ENCODE measurements at regions not wholly inside any gene's neighbourhood (a gene's known extent, or its start where the extent isn't known, plus 50 kb on each side); places are given as distances from the start of the nearest gene placed in this dataset.
A peak's percentile ranks its signal among the peaks of the same experiment; 100 is the strongest.
"Not testable (repeated sequence)": the region's sequence is repeated elsewhere in the genome, so short reads cannot be mapped to it uniquely, and the experiment has no call there.

DNA sequence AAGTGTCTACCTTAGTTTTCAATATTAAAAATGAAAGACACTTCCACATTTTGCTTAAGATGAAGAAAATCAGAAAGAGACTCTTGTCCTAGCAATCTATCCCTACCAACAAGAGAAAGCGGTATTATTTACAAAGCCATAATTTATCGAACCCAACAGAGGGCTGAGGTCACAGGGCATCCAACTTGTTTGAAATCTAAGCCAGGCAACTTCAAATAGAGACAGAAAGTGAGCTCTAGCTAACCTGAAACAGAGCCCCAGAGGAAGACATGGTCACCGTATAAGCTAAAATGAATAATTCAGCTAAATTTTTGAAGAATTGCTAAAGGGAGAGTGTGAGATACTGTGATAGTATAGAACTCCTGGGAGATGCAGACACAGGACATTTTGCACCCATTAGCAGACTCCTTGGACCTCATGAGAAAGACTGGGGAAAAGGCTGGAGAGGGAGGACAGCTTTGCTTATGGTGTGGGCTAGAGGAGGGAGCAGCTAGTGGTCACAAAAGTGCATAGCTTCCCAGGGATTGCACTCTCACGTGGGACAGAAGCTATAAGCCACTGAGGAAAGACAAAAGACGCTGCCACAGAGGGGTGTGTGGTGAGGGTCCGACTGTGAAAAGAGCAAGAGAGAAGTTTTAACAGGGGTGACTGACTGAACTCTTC lies 624.2 kb upstream of the GRIN3A start:
- DNase-seq (ENCODE audit: low read depth): no peak

DNA sequence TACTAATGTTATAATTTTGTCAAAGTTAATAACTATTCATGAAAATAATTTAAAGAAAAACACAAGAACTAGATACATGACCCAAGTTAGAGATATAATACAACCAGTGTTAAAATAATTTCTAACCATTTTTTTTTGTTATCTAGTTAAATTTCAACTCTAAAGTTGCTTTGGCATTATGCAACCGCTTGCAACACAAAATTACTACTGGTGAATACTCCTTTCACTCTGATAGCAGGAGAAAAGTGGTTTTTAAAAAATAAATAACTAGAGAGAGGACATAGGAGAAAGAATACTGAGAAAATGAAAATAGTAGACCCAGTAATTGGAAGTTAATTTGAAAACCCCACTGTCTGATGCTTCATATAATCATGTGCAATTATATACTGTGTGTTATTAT lies 622.4 kb upstream of the GRIN3A start:
- DNase-seq (ENCODE audit: low read depth): no peak

DNA sequence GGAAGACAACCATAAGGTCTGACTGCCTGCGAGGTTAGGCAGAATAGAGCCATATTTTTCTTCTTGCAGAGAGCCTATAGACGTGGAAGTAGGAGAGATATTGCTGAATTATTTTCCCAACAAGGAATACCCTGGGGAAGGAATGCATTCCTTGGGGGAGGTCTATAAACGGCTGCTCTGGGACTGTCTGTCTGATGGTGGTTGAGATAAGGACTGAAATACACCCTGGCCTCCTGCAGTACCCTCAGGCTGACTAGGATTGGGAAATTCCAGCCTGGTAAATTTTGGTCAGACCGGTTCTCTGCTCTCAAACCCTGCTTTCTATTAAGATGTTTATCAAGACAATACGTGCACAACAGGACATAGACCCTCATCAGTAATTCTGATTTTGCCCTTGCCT lies 617.5 kb upstream of the GRIN3A start:
- DNase-seq (ENCODE audit: low read depth): no peak

DNA sequence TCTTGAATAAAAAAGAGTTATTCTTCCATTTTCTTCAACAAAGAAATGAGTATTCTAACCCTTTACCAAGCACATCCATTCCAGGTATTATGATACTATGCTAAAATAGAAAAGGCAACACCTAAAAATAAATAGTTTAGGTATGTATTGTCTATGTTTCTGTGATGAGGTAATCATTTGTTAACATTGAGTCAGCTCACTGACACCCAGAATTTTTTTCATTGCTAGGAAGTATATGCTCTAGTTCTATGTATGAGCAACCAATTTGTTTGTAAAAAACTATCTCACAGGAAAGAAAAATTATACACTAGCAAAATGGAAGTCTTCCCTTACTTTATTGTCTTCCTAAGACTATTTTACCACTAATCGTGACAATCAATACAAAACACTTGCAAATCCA lies 615.6 kb upstream of the GRIN3A start:
- no peak for DNase-seq (ENCODE audit: low read depth)

DNA sequence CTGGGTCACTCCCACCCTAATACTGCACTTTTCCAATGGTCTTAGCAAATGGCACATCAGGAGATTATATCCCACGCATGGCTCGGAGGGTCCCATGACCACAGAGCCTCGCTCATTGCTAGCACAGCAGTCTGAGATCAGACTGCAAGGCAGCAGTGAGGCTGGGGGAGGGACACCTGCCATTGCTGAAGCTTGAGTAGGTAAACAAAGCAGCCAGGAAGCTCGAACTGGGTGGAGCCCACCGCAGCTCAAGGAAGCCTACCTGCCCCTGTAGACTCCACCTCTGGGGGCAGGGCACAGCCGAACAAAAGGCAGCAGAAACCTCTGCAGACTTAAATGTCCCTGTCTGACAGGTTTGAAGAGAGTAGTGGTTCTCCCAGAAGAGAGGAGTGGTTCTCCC lies 599.0 kb upstream of the GRIN3A start:
- not testable (repeated sequence) for DNase-seq (ENCODE audit: low read depth)

DNA sequence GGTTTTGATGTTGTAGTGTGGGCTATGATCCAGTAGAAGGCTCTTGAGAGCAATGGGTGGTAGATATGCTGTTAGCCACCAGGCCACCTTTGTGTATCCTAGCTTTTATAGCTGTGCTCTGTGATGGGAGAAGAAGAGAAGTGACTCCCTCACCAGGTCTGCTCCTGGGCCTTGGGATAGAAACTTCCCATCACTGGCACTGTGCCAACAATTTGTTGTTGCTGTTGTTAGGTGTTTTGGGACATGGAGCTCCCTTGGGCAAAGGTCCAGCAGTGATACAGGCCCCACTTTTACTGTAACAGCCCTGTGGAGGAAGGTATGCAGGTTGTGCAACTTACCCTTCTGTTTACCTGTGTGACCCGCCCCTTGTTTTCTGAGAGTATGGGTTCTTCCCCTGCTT lies 570.9 kb upstream of the GRIN3A start:
- no peak for DNase-seq (ENCODE audit: low read depth)

DNA sequence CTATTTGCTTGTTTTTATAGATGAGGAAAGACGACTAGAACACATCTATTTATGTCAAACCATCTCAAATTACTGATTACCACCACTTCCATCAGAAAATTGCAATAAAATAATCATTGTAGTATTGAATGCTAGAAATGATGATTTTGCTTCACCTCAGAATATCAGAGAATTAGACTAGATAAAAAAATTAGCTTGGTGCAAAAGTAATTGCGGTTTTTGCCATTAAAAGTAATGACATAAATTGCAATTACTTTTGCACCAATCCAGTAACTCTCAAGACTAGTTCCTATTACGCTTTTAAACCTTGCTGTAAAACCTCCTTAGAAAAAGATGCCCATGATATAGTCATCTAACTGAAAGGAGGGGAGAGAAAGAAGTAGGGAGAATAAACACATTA lies 556.7 kb upstream of the GRIN3A start:
- no peak for DNase-seq (ENCODE audit: low read depth)

DNA sequence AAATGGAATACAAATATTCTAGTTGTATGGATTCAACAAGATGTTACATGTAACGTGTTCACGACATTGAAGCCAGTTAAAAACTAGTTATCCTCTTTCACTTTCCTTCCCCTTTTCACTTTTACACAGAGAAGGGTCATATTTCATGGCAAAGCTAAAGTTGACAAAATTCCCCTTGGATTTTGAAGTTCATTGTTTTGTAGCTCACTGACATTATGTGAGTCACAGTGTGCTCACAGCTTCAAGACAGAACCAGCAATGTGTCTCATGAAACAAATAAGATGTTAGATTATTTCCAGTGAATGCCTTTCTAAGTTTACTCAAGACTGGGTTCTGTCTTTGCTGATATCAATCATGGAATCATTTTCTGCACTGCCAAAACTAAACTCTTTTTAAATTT lies 535.5 kb upstream of the GRIN3A start:
- DNase-seq (ENCODE audit: low read depth): peak; percentile 40

DNA sequence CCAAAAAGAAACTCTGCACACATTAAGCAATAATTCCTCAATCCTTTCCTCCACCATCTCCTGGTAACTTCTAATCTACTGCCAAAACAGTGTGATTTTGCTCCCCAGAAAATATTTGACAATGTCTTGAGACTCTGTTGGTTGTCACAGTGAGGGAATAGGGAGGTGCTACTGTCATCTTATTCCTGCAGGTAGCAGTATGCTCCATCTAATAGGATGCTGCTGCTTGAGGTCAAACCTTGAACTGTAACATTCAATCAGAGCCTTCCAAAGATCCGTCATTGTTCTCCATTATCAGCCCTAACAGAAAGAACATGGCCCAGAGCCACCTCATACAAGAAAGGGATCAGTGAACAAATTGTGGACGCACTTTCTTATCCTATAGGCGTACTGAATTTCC lies 514.7 kb upstream of the GRIN3A start:
- DNase-seq (ENCODE audit: low read depth): no peak

DNA sequence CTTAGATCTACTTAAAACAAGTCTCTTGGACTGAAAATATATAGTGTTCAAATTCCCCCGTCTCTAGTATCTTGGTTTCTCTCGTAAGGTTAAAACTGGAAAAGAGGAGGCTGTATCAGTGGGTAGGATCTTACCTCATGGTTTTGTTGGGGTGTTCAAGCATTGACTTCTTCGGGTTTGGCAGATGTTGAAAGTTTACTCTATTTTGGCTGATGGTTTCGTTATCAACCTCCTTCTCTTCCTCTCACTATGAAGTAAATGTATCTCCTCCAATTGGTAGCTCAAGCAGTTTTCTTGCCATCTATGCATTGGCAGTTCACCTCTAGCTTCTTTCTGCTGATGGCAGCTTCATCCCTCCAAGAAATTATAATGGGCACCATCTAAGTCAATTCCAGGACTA lies 506.5 kb upstream of the GRIN3A start:
- no peak for DNase-seq (ENCODE audit: low read depth)

DNA sequence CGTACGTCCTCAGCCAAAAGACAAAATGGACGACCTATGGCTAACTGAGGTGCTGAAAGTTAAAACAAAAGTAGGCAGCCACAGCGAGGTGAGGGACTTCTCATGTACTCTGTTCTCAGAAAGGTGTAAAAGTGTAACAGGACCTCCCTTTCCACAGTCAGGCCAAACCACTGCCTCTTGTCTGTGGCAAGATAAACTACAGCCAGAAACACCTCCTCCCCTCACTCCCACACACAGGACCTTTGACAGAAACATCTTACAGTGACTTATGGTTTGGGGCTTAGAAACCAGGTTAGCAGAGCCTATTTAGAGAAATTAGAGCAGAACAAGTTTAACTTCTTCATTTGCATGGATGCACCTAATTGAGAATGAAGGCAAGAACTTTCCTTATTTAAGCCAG lies 499.1 kb upstream of the GRIN3A start:
- no peak for DNase-seq (ENCODE audit: low read depth)

DNA sequence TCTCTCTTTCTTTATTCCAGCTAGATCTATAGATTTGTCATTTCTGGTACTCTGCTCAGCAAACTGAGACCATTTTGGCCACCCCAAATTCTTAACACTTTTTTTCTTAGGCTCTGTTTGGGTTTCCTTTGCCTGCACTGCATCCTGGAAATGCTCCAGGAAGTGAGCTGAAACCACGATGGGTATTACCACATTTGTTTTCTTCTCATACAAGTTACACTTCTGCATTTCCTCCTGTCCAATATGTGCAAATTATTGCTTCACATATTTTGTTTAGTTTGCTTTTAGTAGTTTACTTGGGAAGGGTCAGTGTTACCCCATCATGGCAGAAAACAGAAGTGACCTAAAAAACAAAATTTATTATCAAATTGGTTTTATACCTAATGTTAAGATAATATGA lies 498.6 kb upstream of the GRIN3A start:
- DNase-seq (ENCODE audit: low read depth): no peak

DNA sequence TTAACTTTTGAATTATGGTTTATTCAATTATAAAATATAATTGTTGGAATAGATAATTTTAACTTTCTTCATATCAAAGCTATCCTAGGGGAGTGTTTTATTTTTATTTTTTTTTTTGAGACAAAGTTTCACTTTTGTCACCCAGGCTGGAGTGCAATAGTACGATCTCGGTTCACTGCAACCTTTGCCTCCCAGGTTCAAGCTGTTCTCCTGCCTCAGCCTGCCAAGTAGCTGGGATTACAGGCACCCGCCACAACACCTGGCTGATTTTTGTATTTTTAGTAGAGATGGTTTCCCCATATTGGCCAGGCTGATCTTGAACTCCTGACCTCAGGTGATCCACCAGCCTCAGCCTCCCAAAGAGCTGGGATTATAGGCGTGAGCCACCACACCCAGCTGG lies 489.0 kb upstream of the GRIN3A start:
- not testable (repeated sequence) for DNase-seq (ENCODE audit: low read depth)

DNA sequence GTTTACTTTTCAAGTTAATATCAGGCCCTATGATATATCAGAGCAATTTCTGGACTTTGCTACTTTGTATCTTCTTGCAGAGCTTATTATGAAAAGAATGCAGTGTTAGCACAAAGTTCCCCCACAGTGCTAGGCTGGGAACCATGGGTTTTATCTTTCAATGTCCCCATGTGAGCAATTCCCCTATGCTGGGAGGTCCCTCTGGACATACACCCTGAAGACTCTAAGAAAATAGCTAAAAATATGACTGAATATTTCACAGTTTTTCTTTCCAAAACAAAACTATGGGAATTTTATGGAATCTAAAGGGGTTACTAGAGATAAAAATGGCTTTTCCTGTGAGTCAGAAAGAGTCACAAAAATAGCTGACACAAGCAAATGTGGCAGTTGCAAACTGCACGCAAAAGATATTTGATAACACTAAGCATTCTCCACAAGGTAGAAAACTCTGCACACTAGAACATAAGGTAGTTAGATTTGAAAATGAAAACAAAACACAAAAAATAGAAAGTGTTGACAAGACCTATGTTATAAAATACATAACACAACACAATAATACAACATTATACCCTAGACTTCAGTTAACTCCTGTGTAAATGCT lies 487.5 kb upstream of the GRIN3A start:
- no peak for DNase-seq (ENCODE audit: low read depth)

DNA sequence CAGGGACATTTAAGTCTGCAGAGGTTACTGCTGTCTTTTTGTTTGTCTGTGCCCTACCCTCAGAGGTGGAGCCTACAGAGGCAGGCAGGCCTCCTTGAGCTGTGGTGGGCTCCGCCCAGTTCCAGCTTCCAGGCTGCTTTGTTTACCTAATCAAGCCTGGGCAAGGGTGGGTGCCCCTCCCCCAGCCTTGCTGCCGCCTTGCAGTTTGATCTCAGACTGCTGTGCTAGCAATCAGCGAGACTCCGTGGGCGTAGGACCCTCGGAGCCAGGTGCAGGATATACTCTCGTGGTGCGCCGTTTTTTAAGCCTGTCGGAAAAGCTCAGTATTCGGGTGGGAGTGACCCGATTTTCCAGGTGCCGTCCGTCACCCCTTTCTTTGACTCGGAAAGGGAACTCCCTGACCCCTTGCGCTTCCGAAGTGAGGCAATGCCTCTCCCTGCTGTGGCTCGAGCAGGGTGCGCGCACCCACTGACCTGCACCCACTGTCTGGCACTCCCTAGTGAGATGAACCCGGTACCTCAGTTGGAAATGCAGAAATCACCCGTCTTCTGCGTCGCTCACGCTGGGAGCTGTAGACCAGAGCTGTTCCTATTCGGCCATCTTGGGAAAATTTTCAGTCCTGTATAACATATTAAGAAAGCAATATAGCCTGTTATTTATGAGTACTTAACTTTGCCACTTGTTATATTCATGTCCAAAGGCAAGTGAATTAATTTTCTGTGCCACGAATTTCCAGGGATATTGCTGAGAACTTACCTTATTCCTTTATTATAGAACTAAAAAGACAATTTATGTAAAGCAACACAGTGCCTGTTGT lies 485.1 kb upstream of the GRIN3A start:
- DNase-seq (ENCODE audit: low read depth): not testable (repeated sequence)

DNA sequence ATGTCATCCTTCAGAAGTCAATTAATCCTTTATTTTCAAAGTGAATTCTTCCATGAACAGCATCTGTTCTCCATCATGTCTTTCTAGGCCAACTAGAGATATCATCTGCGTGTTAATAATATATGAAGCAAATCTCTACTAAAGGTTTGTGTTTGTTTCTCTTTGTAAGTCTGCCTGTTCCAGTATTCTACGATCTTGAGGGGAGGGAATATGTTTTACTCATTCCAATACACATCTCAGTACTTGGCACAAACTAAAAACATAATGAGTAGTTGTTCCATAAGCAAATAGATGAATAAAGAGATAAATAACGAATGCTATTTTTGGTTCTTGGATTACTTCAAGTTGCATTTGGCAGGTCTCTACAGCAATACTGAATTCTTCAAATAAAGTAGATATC lies 470.7 kb upstream of the GRIN3A start:
- no peak for DNase-seq (ENCODE audit: low read depth)

DNA sequence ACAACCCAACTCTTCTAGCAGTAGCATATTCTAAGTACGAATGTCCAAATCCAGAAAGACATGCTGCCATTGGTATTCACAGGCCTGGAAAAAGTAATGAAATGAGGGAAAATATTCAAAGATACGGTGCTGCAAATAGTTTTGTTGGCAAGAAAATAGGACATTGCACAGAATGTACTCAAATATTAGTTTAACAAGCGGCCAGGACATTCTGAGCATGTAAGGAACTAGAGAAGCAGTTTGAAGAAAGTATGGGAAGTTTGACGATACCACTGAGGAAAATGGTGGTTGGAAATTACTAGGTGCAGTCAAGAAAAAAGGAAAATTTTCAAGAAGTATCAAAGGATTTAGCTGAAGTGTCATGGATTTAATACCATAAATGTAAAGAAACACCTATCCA lies 468.0 kb upstream of the GRIN3A start:
- DNase-seq (ENCODE audit: low read depth): no peak

DNA sequence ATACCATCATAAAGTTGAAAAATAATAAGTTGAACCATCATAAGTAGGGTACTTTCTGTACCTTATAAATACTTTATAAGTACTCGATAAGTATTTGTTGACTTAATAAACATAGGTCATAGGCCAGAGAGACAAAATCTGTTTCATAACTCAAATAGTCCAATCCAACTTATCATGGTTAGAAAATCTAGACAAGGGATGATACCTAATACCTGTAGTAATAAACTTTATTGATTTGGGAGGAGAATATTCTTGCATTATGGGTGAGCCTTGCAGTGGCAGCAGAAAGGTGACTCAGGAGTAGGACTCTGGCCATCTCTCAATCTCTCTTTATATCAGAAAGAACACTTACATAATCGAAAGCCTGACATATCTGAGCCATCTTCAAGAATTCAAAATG lies 466.8 kb upstream of the GRIN3A start:
- no peak for DNase-seq (ENCODE audit: low read depth)

DNA sequence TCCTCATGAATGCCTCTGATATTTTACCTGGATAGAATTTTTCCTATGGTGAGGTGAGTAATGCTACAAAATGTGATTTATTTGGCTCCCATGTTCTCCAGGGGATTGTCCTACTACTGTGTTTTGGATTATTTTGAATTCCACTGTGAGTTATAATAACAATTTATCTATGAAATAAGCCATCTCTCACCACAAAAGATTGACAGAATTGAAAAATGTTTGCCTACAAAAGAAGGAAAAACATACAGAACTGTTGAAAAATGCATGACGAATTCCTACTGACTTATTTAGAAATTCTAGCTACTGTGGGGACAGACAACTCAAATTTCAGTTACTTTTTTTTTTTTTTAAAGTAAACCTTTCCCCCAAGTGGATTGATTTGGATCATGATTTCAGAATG lies 463.7 kb upstream of the GRIN3A start:
- DNase-seq (ENCODE audit: low read depth): no peak

DNA sequence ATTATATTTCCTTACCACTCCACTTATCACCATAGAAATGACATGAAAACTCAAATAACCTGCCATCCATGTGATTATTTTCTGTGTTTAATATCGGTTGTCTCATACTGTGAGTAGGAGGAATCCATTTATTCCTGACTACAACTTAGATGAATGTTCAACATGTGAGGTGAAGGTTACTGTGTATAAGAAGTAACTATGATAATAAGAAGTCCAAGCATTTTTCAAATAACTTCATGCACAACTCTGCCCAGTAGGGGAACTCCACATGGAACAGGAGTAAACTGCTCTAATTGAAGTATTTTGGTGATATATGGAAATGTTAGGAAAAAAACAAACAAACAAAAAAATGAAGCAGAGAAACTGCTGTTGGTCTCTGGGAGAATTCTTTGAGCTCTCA lies 447.5 kb upstream of the GRIN3A start:
- no peak for DNase-seq (ENCODE audit: low read depth)

DNA sequence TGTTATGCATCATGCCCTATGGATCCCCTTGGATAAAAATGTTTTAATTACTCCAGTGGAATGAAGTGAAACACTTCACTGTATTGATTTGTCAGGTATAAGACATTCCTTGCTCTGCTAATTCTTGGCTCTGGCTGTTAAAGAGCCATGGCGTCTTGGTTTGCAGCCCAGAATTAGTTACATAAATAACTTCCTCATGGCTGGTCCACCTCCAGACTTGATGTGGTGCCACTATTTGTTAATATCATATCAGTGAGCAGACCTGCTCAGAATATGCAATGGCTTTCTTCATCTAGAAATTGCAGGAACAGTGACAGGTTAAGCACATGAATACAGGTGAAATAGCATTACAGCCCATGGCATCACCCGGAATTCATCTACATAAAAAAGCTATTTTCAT lies 446.9 kb upstream of the GRIN3A start:
- DNase-seq (ENCODE audit: low read depth): no peak

DNA sequence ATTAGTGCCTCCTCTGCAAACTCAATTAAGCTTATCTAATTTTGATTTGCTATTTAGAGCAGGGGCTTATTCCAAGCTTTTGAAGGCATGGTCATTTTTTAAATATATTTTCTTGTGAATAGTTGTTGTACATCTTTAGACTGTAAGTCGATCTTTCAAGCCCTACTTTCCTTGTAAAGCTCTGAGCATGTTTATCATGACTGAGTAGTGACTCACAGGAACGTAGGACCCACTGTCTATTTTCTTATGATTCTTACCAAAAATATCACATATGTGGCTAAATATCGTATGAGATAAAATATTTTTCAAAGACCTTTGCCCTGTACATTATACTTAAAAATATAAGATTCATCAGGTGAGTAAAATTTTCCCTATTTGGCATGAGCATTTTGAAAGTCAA lies 440.4 kb upstream of the GRIN3A start:
- peak; percentile 34 for DNase-seq (ENCODE audit: low read depth)

DNA sequence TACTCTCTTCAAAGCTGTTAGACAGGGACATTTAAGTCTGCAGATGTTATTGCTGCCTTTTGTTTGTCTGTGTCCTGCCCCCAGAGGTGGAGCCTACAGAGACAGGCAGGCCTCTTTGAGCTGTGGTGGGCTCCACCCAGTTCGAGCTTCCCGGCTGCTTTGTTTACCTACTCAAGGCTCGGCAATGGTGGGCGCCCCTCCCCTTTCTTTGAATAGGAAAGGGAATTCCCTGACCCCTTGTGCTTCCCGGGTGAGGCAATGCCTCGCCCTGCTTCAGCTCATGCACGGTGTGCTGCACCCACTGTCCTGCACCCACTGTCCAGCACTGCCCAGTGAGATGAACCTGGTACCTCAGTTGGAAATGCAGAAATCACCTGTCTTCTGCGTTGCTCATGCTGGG lies 435.8 kb upstream of the GRIN3A start:
- not testable (repeated sequence) for DNase-seq (ENCODE audit: low read depth)

DNA sequence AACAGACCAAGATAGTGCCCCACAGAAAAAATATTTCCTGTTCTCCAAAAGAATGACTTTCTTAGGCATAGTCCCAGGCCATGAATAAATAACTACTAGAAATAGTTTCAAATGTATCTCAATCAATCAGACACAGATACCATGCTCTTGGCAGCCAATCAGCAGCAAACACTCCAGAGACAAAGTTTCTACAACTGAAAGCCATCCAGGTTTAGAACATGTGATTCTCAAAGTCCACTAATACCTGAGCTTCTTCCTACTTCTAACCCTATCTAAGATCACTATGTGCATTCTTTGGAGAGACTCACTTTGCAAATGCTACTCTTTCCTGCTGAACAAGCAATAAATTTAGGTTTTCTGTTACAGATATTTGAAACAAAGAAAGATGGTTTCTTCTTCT lies 425.8 kb upstream of the GRIN3A start:
- DNase-seq (ENCODE audit: low read depth): no peak
